ENCODE measurements at regions not wholly inside any gene's neighbourhood (a gene's known extent, or its start where the extent isn't known, plus 50 kb on each side); places are given as distances from the start of the nearest gene placed in this dataset.

DNA sequence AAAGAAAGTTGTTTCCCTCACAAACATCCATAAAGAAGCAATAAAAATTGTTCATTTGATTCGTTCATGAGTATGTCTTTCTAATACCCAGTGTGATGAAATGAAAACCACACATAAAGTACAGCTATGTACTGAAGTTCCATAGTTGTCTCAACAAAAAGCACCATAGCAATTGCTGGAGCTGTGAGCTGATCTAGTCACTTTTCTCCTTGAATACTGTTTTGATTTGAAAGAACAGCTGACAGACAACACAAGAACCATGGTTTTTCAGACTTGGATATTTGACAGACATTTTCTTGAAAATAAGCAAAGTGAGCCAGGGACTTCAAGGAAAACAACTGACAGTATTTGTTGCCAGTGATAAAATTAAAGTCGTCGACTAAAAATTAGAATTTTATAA, 237.1 kb upstream of the PLD5 start:
- TF ChIP-seq POLR2A (IDR thresholded peaks at IDR 0.05) = no peak
- TF ChIP-seq, protein P1, sequence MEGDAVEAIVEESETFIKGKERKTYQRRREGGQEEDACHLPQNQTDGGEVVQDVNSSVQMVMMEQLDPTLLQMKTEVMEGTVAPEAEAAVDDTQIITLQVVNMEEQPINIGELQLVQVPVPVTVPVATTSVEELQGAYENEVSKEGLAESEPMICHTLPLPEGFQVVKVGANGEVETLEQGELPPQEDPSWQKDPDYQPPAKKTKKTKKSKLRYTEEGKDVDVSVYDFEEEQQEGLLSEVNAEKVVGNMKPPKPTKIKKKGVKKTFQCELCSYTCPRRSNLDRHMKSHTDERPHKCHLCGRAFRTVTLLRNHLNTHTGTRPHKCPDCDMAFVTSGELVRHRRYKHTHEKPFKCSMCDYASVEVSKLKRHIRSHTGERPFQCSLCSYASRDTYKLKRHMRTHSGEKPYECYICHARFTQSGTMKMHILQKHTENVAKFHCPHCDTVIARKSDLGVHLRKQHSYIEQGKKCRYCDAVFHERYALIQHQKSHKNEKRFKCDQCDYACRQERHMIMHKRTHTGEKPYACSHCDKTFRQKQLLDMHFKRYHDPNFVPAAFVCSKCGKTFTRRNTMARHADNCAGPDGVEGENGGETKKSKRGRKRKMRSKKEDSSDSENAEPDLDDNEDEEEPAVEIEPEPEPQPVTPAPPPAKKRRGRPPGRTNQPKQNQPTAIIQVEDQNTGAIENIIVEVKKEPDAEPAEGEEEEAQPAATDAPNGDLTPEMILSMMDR (IDR thresholded peaks at IDR 0.05) = no peak

All from breast epithelium (tissue), 3 donors.